Upper lobe of right lung (tissue), 1 donor: ENCODE measurements at regions not wholly inside any gene's neighbourhood (a gene's known extent, or its start where the extent isn't known, plus 50 kb on each side); places are given as distances from the start of the nearest gene placed in this dataset.

ENCODE experiments used
- ATAC-seq: fragments of 200-7000 bp; cut with Tn5 transposase; one replicate; pipeline ENCODE4 v1.9.1; 2020; ENCODE audit warnings: mild to moderate bottlenecking, moderate library complexity
- DNase-seq: peaks from one replicate; pipeline ENCODE4 v3.0.0-alpha.2; 2020
- H3K27ac ChIP-seq: fragments of 200-600 bp; one replicate; pipeline ENCODE4 v1.8.0; 2022
- H3K27me3 ChIP-seq: fragments of 200-600 bp; one replicate; pipeline ENCODE4 v1.8.0; 2022; ENCODE audit warnings: mild to moderate bottlenecking
- H3K36me3 ChIP-seq: fragments of 200-600 bp; one replicate; pipeline ENCODE4 v1.8.0; 2022
- H3K4me1 ChIP-seq: fragments of 200-600 bp; one replicate; pipeline ENCODE4 v1.8.0; 2022
- H3K4me3 ChIP-seq: fragments of 200-600 bp; one replicate; pipeline ENCODE4 v1.8.0; 2022; ENCODE audit warnings: mild to moderate bottlenecking
- H3K9me3 ChIP-seq: fragments of 200-600 bp; one replicate; pipeline ENCODE4 v1.8.0; 2022
- CTCF ChIP-seq: fragments of 200-600 bp; IDR thresholded peaks from one replicate; pipeline ENCODE4 v1.8.0; 2022; ENCODE audit warnings: antibody characterized with exemption
- intact Hi-C: fragments of 100-400 bp; cut with DNase I; formaldehyde crosslinking; loops from one replicate; pipeline ENCODE4 v1.11.0; 2022
- donor health status: DM: no; HTN: yes; CAD: no; lungs with severe emphysema.

- Histone ChIP-seq H3K36me3 (no peaks in the 10 kb centered on the region), H3K27me3 (no peaks in the 10 kb centered on the region), H3K9me3 (no peaks in the 10 kb centered on the region), H3K27ac (no peak overlapping the region), H3K4me1 (no peaks in the 10 kb centered on the region), H3K4me3 (no peak overlapping the region)
- no peak for ATAC-seq
- intact Hi-C loops: no loop called here
- DNase-seq: no peak
- no peak for TF ChIP-seq CTCF
Measured at GRCh38 chr16:65318590-65319257, 196.9 kb upstream of the CDH11 start.

- Histone ChIP-seq H3K4me1 (no peaks in the 10 kb centered on the region), H3K27ac (no peak overlapping the region), H3K9me3 (no peaks in the 10 kb centered on the region), H3K27me3 (no peaks in the 10 kb centered on the region), H3K4me3 (no peak overlapping the region), H3K36me3 (no peaks in the 10 kb centered on the region)
- intact Hi-C loops: no loop called here
- TF ChIP-seq CTCF: no peak
- no peak for ATAC-seq
- no peak for DNase-seq
Measured at GRCh38 chr16:65318138-65318537, 196.3 kb upstream of the CDH11 start.

GRCh38 chr16:65316808-65317207, 194.9 kb upstream of the CDH11 start:
- Histone ChIP-seq H3K9me3 (no peaks in the 10 kb centered on the region), H3K27ac (no peak overlapping the region), H3K4me1 (no peaks in the 10 kb centered on the region), H3K4me3 (no peak overlapping the region), H3K27me3 (no peaks in the 10 kb centered on the region), H3K36me3 (no peaks in the 10 kb centered on the region)
- DNase-seq (no peak), ATAC-seq (no peak)
- TF ChIP-seq CTCF: no peak
- intact Hi-C loops: no loop called here

- no peak for DNase-seq
Measured at GRCh38 chr16:65315081-65315780, 193.4 kb upstream of the CDH11 start.

GRCh38 chr16:65314627-65315008, 192.8 kb upstream of the CDH11 start:
- no peak for TF ChIP-seq CTCF
- Histone ChIP-seq H3K36me3 (no peaks in the 10 kb centered on the region), H3K27ac (no peak overlapping the region), H3K4me3 (no peak overlapping the region), H3K9me3 (no peaks in the 10 kb centered on the region), H3K4me1 (no peaks in the 10 kb centered on the region), H3K27me3 (no peaks in the 10 kb centered on the region)
- no peak for DNase-seq
- no peak for ATAC-seq
- intact Hi-C loops: no loop called here

More at GRCh38 chr16:65315081-65315780, 193.4 kb upstream of the CDH11 start:
- Histone ChIP-seq H3K4me1 (no peaks in the 10 kb centered on the region), H3K4me3 (no peak overlapping the region), H3K27ac (no peak overlapping the region), H3K27me3 (no peaks in the 10 kb centered on the region), H3K36me3 (no peaks in the 10 kb centered on the region), H3K9me3 (no peaks in the 10 kb centered on the region)
- intact Hi-C loops: no loop called here
- no peak for ATAC-seq
- no peak for TF ChIP-seq CTCF
